Nephron (organoid): ENCODE measurements at regions not wholly inside any gene's neighbourhood (a gene's known extent, or its start where the extent isn't known, plus 50 kb on each side); places are given as distances from the start of the nearest gene placed in this dataset.

ENCODE experiments used
- H3K27ac Mint-ChIP-seq, 3 experiments: 2 replicates each; pipeline ENCODE4 v1.8.0; 2020; ENCODE audit warnings: mixed read lengths in 3 of 3, mild to moderate bottlenecking in 2 of 3, moderate library complexity in 1 of 3
- H3K27me3 Mint-ChIP-seq: 2 replicates; pipeline ENCODE4 v1.8.0; 2021; ENCODE audit warnings: low read depth, mild to moderate bottlenecking, moderate library complexity, mixed read lengths
- H3K36me3 Mint-ChIP-seq: 2 replicates; pipeline ENCODE4 v1.8.0; 2020; ENCODE audit warnings: low read depth, mixed read lengths
- H3K4me1 Mint-ChIP-seq: 2 replicates; pipeline ENCODE4 v1.8.0; 2020; ENCODE audit warnings: mixed read lengths
- H3K4me3 Mint-ChIP-seq, 3 experiments: 2 replicates each; pipeline ENCODE4 v1.8.0; 2020; ENCODE audit warnings: mild to moderate bottlenecking in 3 of 3, mixed read lengths in 3 of 3, moderate library complexity in 2 of 3
- H3K9me3 Mint-ChIP-seq: 2 replicates; pipeline ENCODE4 v1.8.0; 2020; ENCODE audit warnings: mixed read lengths
- CTCF ChIP-seq, 3 experiments: fragments of 200-600 bp; sonication (generic); IDR thresholded peaks; one replicate each; pipeline ENCODE4 v1.5.0; 2021; ENCODE audit warnings: antibody characterized with exemption in 3 of 3; ENCODE audit not compliant: unreplicated experiment in 3 of 3

GRCh38 chr14:53231171-53231570, 78.0 kb upstream of the DDHD1 start:
- Mint-ChIP-seq H3K4me1 (peaks cover 9% of the 10 kb centered on the region), H3K27ac (peak overlapping the region in 2 of 3 experiments; percentile 0 to 67), H3K27me3 (no peaks in the 10 kb centered on the region), H3K36me3 (peaks cover 21% of the 10 kb centered on the region), H3K9me3 (peaks cover 28% of the 10 kb centered on the region), H3K4me3 (no peak overlapping the region)
- TF ChIP-seq CTCF (IDR thresholded peaks at IDR 0.05; ENCODE audit: unreplicated experiment in 3 of 3) = no peak

- Mint-ChIP-seq H3K9me3 (peaks cover 40% of the 10 kb centered on the region), H3K4me1 (peaks cover 9% of the 10 kb centered on the region), H3K36me3 (peaks cover 26% of the 10 kb centered on the region), H3K4me3 (no peak overlapping the region), H3K27ac (no peak overlapping the region), H3K27me3 (no peaks in the 10 kb centered on the region)
- TF ChIP-seq CTCF (IDR thresholded peaks at IDR 0.05; ENCODE audit: unreplicated experiment in 3 of 3) = no peak
These were observed 75.8 kb upstream of the DDHD1 start for GRCh38 chr14:53228966-53229365.

- Mint-ChIP-seq H3K4me3 (no peak overlapping the region), H3K36me3 (peaks cover 21% of the 10 kb centered on the region), H3K27me3 (no peaks in the 10 kb centered on the region), H3K4me1 (peaks cover 9% of the 10 kb centered on the region), H3K27ac (no peak overlapping the region), H3K9me3 (peaks cover 45% of the 10 kb centered on the region)
- no peak for TF ChIP-seq CTCF (IDR thresholded peaks at IDR 0.05; ENCODE audit: unreplicated experiment in 3 of 3)
These were observed 74.1 kb upstream of the DDHD1 start for GRCh38 chr14:53227154-53227718.

- no peak for TF ChIP-seq CTCF (IDR thresholded peaks at IDR 0.05; ENCODE audit: unreplicated experiment in 3 of 3)
- Mint-ChIP-seq H3K4me1 (peaks cover 8% of the 10 kb centered on the region), H3K36me3 (peaks cover 20% of the 10 kb centered on the region), H3K27me3 (no peaks in the 10 kb centered on the region), H3K4me3 (no peak overlapping the region), H3K9me3 (peaks cover 45% of the 10 kb centered on the region), H3K27ac (no peak overlapping the region)
These were observed 73.4 kb upstream of the DDHD1 start for GRCh38 chr14:53226553-53226952.

GRCh38 chr14:53220914-53221313, 67.8 kb upstream of the DDHD1 start:
- no peak overlapping the region for H3K27ac Mint-ChIP-seq
- H3K27me3 Mint-ChIP-seq = no peaks in the 10 kb centered on the region
- TF ChIP-seq CTCF (IDR thresholded peaks at IDR 0.05; ENCODE audit: unreplicated experiment in 3 of 3) = no peak
- peaks cover 10% of the 10 kb centered on the region for H3K36me3 Mint-ChIP-seq
- H3K4me1 Mint-ChIP-seq = peaks cover 5% of the 10 kb centered on the region
- H3K4me3 Mint-ChIP-seq = no peak overlapping the region
- H3K9me3 Mint-ChIP-seq = peaks cover 30% of the 10 kb centered on the region

GRCh38 chr14:53218161-53218560, 65.0 kb upstream of the DDHD1 start:
- no peak for TF ChIP-seq CTCF (IDR thresholded peaks at IDR 0.05; ENCODE audit: unreplicated experiment in 3 of 3)
- Mint-ChIP-seq H3K27me3 (no peaks in the 10 kb centered on the region), H3K4me1 (peaks cover 28% of the 10 kb centered on the region), H3K4me3 (peak overlapping the region; percentile 86 to 87 (median 86)), H3K27ac (peak overlapping the region; percentile 54 to 79 (median 73)), H3K9me3 (peaks cover 5% of the 10 kb centered on the region), H3K36me3 (no peaks in the 10 kb centered on the region)
